Panc1 (cell line): ENCODE measurements at regions not wholly inside any gene's neighbourhood (a gene's known extent, or its start where the extent isn't known, plus 50 kb on each side); places are given as distances from the start of the nearest gene placed in this dataset.

ENCODE experiments used
- CTCF ChIP-seq: fragments of 450-650 bp; IDR thresholded peaks from 2 replicates; pipeline ENCODE4 v1.5.1; 2017; ENCODE audit warnings: mild to moderate bottlenecking
- POLR2AphosphoS5 ChIP-seq: IDR thresholded peaks from 2 replicates; pipeline ENCODE4 v1.6.1; 2012; ENCODE audit warnings: mild to moderate bottlenecking, low read depth, low read length, moderate library complexity
- SIN3A ChIP-seq: IDR thresholded peaks from 2 replicates; pipeline ENCODE4 v1.6.1; 2012; ENCODE audit warnings: low read depth, mild to moderate bottlenecking, low read length, moderate library complexity, borderline replicate concordance; ENCODE audit not compliant: insufficient read depth
- TCF7L2 ChIP-seq: IDR thresholded peaks from 2 replicates; pipeline ENCODE4 v1.6.1; 2011; ENCODE audit warnings: mild to moderate bottlenecking, low read depth, low read length, inconsistent platforms
- TF ChIP-seq, protein P1 (sequence below), 2 experiments: IDR thresholded peaks; 2 replicates each; pipeline ENCODE4 v1.6.1; 2011 to 2012; ENCODE audit warnings: low read depth in 2 of 2, control low read depth in 1 of 2, low read length in 1 of 2, mild to moderate bottlenecking in 1 of 2, moderate library complexity in 1 of 2; ENCODE audit not compliant: insufficient read depth in 1 of 2

DNA sequence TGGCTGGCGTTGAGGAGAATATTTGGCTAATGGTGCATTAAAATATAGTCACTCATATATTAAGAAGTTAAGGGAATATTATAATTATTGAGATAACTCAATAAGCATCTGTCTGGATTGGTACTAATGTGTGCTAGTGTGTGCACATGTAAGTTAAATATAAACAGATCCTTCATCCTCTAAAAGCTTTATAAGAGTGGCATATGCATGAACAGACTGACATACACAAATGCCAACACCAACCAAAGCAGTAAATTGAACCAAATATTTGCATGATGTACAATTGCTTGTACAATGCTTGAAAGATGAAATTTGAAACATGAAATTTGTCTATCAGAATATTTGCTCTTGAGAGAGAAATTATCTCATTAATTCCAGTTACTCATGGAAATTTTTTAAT lies 344.9 kb downstream of the ADGRL2 start:
- TF ChIP-seq CTCF, result no peak
- TF ChIP-seq POLR2AphosphoS5, result no peak
- TF ChIP-seq, protein P1, sequence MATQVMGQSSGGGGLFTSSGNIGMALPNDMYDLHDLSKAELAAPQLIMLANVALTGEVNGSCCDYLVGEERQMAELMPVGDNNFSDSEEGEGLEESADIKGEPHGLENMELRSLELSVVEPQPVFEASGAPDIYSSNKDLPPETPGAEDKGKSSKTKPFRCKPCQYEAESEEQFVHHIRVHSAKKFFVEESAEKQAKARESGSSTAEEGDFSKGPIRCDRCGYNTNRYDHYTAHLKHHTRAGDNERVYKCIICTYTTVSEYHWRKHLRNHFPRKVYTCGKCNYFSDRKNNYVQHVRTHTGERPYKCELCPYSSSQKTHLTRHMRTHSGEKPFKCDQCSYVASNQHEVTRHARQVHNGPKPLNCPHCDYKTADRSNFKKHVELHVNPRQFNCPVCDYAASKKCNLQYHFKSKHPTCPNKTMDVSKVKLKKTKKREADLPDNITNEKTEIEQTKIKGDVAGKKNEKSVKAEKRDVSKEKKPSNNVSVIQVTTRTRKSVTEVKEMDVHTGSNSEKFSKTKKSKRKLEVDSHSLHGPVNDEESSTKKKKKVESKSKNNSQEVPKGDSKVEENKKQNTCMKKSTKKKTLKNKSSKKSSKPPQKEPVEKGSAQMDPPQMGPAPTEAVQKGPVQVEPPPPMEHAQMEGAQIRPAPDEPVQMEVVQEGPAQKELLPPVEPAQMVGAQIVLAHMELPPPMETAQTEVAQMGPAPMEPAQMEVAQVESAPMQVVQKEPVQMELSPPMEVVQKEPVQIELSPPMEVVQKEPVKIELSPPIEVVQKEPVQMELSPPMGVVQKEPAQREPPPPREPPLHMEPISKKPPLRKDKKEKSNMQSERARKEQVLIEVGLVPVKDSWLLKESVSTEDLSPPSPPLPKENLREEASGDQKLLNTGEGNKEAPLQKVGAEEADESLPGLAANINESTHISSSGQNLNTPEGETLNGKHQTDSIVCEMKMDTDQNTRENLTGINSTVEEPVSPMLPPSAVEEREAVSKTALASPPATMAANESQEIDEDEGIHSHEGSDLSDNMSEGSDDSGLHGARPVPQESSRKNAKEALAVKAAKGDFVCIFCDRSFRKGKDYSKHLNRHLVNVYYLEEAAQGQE (IDR thresholded peaks at IDR 0.05; ENCODE audit: insufficient read depth in 1 of 2, low read depth in 2 of 2, low read length in 1 of 2), result no peak
- no peak for TF ChIP-seq SIN3A
- TF ChIP-seq TCF7L2, result no peak
